Fibroblast of skin of left quadriceps (primary cell): ENCODE measurements at regions not wholly inside any gene's neighbourhood (a gene's known extent, or its start where the extent isn't known, plus 50 kb on each side); places are given as distances from the start of the nearest gene placed in this dataset.

ENCODE experiments used
- DNase-seq, 2 experiments: peaks; one replicate each; pipeline ENCODE4 v3.0.0-alpha.2; 2013; ENCODE audit warnings: low read depth in 2 of 2

- DNase-seq, result peak in 1 of 2 experiments; percentile 15
Observed at GRCh38 chr6:7468382-7469081, 72.9 kb upstream of the DSP start.

GRCh38 chr6:7469696-7470095 is 71.8 kb upstream of the DSP start:
- no peak for DNase-seq

- DNase-seq, result no peak
Observed at GRCh38 chr6:7471171-7471570, 70.3 kb upstream of the DSP start.

GRCh38 chr6:7473805-7474719 is 67.4 kb upstream of the DSP start:
- DNase-seq, result no peak

- DNase-seq, result no peak
Observed at GRCh38 chr6:7475081-7475480, 66.4 kb upstream of the DSP start.

GRCh38 chr6:7479801-7480266 is 61.6 kb upstream of the DSP start:
- peak in 1 of 2 experiments; percentile 3 for DNase-seq

GRCh38 chr6:7484666-7485065 is 56.8 kb upstream of the DSP start:
- no peak for DNase-seq

- no peak for DNase-seq
Observed at GRCh38 chr6:7486951-7487350, 54.5 kb upstream of the DSP start.

- DNase-seq, result no peak
Observed at GRCh38 chr6:7488494-7488893, 53.0 kb upstream of the DSP start.

- DNase-seq, result no peak
Observed at GRCh38 chr6:7489376-7489775, 52.1 kb upstream of the DSP start.
